Bronchial epithelial cell (primary cell): ENCODE measurements at regions not wholly inside any gene's neighbourhood (a gene's known extent, or its start where the extent isn't known, plus 50 kb on each side); places are given as distances from the start of the nearest gene placed in this dataset.
"Not testable (repeated sequence)": the region's sequence is repeated elsewhere in the genome, so short reads cannot be mapped to it uniquely, and the experiment has no call there.

Source experiments
- DNase-seq: peaks from one replicate; pipeline ENCODE4 v3.0.0-alpha.2; 2010; ENCODE audit warnings: low read depth
- FAIRE-seq: peaks from 2 replicates; lab custom pipeline; 2011; peaks lifted over from hg19 to GRCh38; lab: Jason Lieb, UNC
- H3K27me3 ChIP-seq: 2 replicates; pipeline ENCODE4 v1.5.1; 2011; ENCODE audit warnings: low read length; ENCODE audit not compliant: control insufficient read depth, insufficient read depth
- H3K36me3 ChIP-seq: 2 replicates; pipeline ENCODE4 v1.5.1; 2011; ENCODE audit warnings: low read length; ENCODE audit not compliant: control insufficient read depth, insufficient read depth
- H3K4me3 ChIP-seq: 2 replicates; pipeline ENCODE4 v1.5.1; 2011; ENCODE audit warnings: mild to moderate bottlenecking, low read depth, low read length, control low read depth
- TF ChIP-seq, protein P1 (sequence below): IDR thresholded peaks from 2 replicates; pipeline ENCODE4 v1.5.1; 2011; ENCODE audit warnings: mild to moderate bottlenecking, moderate library complexity, low read length, control low read depth, inconsistent platforms; ENCODE audit not compliant: insufficient read depth, severe bottlenecking

DNA sequence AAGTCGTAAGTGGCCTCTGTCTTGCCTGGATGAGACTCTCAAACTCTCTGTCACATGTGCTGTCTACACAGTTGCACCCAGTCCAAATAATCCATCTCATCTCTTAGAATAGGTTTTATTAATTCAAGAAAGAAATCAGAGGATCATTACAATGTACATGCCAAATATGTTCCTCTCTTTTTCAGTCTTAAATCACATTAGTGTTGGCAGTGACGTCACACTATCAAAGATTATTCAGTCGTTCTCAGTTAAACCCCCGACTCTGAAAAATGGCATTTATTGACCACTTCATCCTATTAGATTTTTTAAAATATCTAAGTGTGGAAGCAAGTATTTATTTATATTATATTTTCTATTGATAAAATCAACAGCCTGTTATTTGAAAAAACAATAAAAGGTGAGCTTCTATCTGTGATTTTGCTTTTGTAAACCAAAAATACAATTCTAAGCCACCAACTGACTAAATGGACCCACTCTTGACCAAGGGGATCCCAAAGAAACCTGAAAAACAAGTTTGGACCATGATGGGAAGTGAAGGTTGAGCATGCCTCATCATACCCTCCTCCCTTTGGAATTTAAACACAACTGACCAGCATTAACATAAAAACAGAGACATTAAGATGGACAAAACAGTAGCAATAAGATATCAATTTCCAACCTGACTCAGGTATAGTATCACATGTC is 1894.4 kb upstream of the LRRTM1 start:
- no peak overlapping the region for H3K4me3 ChIP-seq
- FAIRE-seq (no peak), DNase-seq (no peak)
- no peaks in the 10 kb centered on the region for H3K36me3 ChIP-seq
- TF ChIP-seq, protein P1, sequence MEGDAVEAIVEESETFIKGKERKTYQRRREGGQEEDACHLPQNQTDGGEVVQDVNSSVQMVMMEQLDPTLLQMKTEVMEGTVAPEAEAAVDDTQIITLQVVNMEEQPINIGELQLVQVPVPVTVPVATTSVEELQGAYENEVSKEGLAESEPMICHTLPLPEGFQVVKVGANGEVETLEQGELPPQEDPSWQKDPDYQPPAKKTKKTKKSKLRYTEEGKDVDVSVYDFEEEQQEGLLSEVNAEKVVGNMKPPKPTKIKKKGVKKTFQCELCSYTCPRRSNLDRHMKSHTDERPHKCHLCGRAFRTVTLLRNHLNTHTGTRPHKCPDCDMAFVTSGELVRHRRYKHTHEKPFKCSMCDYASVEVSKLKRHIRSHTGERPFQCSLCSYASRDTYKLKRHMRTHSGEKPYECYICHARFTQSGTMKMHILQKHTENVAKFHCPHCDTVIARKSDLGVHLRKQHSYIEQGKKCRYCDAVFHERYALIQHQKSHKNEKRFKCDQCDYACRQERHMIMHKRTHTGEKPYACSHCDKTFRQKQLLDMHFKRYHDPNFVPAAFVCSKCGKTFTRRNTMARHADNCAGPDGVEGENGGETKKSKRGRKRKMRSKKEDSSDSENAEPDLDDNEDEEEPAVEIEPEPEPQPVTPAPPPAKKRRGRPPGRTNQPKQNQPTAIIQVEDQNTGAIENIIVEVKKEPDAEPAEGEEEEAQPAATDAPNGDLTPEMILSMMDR = no peak
- H3K27me3 ChIP-seq = no peaks in the 10 kb centered on the region

DNA sequence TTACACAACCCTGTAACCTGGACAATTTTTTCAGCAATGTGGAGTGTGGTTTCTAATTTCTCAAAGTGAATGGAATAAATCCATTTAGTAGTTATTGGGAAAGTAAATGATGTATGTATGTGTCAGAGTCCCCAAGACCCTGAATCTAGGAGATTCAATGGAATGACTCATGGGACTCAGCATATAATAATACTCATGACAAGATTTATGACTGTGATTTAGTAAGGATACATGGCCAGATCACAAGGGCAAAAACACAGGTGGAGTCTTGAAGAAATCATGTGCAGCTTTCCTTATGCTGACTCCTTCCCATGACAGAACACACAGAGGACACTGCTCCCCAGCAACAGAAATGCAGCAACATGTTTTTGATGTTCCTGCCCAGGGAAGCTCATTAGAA is 1877.7 kb upstream of the LRRTM1 start:
- FAIRE-seq (no peak), DNase-seq (peak; percentile 1)
- Histone ChIP-seq H3K36me3 (no peaks in the 10 kb centered on the region), H3K27me3 (no peaks in the 10 kb centered on the region), H3K4me3 (no peak overlapping the region)
- TF ChIP-seq, protein P1 = no peak

DNA sequence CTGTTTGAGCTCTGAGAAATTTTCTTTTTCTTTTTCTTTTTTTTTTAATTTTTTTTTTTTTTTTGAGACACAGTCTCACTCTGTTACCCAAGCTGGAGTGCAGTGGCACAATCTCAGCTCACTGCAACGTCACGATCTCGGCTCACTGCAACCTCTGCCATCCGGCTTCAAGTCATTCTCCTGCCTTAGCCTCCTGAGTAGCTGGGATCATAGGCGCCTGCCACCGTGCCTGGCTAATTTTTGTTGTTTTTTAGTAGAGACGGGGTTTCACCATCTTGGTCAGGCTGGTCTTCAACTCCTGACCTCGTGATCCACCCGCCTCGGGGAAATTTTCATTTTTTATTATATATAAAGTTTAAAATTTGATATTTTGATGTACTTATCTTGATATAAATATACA is 1870.7 kb upstream of the LRRTM1 start:
- DNase-seq = not testable (repeated sequence)

DNA sequence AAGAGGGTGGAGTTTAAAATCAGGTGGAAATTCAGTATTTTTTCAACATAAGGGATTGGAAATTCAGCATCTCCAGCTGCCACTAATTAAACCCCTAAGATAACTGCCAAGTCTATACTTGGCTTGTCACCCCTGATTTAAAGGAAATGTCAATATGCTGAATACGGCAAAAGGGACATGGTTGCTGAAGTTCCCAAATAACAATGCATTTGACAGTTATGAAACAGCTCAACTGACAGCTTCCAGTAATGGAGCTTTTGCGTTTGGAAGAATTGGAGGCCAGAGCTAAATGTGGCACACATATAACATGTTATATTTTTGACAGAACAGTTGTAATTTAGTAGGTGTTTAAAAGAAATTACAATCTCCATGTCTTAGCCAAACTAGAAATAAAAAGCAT is 1867.9 kb upstream of the LRRTM1 start:
- DNase-seq = no peak
- Histone ChIP-seq H3K4me3 (no peak overlapping the region), H3K36me3 (no peaks in the 10 kb centered on the region), H3K27me3 (no peaks in the 10 kb centered on the region)
- FAIRE-seq = no peak
- TF ChIP-seq, protein P1 = no peak

More for the DNA sequence above, 1870.7 kb upstream of the LRRTM1 start:
- H3K27me3 ChIP-seq, H3K36me3 ChIP-seq, H3K4me3 ChIP-seq, FAIRE-seq: not testable (repeated sequence)

DNA sequence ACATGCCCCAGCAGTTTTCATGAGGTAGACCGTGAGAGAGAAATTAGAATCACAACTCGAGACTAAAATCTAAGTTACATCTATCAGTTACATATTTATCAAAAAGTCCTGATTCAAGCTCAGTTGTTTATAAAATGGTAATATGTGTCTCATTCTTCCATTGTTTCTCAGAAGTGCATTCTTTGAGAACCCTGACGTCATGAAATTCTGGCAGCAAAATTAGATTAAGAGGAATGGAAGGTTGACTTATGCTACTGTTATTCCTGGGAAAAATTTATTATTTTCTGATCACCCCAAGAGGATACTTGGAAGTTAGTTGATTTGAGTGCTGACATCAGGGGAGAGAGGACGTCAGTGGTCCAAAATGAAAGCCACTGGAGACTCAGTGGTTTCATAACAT is 1864.8 kb upstream of the LRRTM1 start:
- FAIRE-seq (no peak), DNase-seq (no peak)
- TF ChIP-seq, protein P1 = no peak
- Histone ChIP-seq H3K27me3 (no peaks in the 10 kb centered on the region), H3K4me3 (no peak overlapping the region), H3K36me3 (no peaks in the 10 kb centered on the region)

DNA sequence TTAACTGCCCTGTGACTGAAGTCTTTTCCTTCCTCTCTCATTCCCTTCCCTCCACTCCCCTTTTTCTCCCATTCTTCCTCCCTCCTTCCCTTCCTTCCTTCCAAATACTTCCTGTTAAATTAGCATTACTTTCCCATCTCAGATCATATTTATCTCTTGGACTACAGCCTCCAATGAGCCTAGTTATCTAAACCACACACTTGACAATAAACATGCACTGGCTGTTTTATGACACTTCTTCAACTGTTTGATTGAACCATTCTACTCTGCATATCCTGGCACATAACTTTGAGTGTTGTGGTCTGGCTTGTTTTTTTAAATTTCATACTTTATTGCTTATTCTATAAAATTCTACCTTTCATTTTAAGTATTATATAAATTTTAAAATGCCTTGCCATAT is 1860.8 kb upstream of the LRRTM1 start:
- TF ChIP-seq, protein P1 = no peak
- no peaks in the 10 kb centered on the region for H3K36me3 ChIP-seq
- H3K27me3 ChIP-seq = no peaks in the 10 kb centered on the region
- H3K4me3 ChIP-seq = no peak overlapping the region
- no peak for FAIRE-seq
- no peak for DNase-seq
